C1 segment of cervical spinal cord (tissue), 14 donors: ENCODE measurements at regions not wholly inside any gene's neighbourhood (a gene's known extent, or its start where the extent isn't known, plus 50 kb on each side); places are given as distances from the start of the nearest gene placed in this dataset.

ENCODE experiments used
- DNase-seq, 14 donors: peaks; one replicate each; lab custom pipeline; 2025; lab: John Stamatoyannopoulos, UW

GRCh38 chr10:125457406-125457805, 225.6 kb downstream of the TEX36 start:
- no peak for DNase-seq

- no peak for DNase-seq
Measured at GRCh38 chr10:125455855-125456254, 227.1 kb downstream of the TEX36 start.

- no peak for DNase-seq
Measured at GRCh38 chr10:125455431-125455830, 227.5 kb downstream of the TEX36 start.

- no peak for DNase-seq
Measured at GRCh38 chr10:125451319-125451718, 231.6 kb downstream of the TEX36 start.

DNA sequence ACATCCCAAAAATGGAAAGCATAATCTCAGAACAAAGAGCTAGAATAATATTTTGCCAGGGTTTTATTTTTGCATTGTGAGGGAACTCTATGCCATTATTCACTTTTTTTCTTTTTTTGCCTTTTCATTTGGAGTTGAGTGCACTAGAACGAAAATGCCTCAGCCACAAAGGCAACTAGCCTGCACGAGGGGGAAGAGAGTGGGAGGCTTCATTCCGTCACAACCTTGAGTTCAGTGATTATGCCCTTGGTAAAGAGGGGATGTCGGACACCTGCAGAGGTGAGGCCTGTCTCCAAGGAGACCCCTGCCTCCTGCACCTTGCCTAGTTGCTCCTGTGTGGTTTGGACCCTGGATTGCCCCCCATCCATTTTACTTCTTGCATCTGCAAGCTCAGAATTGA, 232.7 kb downstream of the TEX36 start:
- DNase-seq = no peak

DNA sequence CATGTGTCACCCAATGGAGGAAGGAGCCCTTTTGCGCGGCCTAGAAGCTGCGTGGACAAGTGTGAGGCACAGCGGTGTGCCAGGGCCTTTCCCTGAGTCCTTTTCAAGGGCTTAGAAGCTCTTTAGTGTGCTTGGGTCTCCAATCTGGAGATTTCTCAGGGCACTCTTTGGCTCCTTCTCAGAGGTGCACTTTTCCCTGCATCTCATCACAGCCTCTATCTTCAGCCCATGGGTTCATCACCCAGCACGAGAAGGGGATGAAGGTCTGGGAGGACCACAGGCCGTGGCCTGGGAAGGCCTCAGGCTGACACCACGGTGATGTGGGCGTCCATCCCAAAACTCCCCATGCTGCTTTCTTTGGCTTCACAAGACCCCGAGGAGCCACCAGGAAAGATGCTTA, 233.4 kb downstream of the TEX36 start:
- DNase-seq = no peak

DNA sequence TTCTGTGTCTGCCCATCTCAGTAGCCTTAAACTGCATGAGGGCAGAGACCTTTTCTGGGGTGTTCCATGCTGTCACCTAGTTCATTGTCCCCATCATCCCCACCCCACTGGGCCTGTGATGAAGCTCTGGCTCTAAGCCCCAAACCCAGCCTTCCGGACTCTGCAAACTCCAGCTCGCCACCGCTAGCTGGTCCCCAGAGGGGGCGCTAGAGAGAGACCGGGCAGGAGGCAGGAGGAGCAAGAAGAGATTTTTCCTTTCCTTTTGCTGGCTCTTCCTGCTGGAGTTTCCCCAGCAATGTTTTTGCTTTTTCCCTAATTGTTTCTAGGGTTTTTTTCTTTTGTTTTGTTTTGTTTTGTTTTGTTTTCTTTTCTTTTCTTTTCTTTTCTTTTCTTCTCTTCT, 234.4 kb downstream of the TEX36 start:
- DNase-seq = no peak

DNA sequence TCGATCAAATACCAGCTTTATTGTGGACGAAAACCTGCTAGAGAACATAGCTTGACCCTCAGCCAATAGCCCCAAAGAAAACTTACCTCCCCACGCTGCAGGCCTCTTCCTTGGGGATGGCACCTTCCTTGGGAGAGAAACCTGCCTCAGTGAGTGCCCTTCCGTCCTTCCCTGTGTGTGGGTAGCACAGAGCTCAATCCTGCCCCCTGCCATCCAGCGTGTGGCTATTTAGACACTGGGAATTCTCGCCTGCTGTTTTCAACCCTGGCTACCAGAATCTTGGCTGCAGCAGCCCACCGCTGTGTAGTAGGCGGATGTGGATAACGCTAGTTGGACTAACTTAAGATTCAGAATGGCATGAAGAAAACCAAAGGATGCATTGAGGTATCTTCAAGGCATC, 238.2 kb downstream of the TEX36 start:
- no peak for DNase-seq

GRCh38 chr10:125442856-125443540, 240.0 kb downstream of the TEX36 start:
- DNase-seq = no peak

DNA sequence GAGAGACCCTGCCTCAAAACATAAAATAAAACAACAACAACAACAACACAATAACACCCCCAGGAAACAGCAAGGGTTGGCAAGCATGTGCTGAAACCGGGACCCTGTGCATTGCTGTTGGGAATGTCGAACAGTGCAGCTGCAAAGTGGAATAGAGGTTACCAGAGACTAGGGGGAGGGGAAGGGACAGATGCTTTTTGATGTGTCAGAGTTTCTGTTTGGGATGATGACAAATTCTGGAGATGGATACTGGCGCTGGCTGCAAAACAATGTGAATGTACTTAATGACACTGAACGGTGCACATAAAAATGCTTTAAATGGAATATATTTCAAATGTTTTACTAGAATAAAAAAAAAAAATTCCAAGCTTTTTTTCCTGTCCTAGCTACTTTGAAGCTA, 241.8 kb downstream of the TEX36 start:
- no peak for DNase-seq

DNA sequence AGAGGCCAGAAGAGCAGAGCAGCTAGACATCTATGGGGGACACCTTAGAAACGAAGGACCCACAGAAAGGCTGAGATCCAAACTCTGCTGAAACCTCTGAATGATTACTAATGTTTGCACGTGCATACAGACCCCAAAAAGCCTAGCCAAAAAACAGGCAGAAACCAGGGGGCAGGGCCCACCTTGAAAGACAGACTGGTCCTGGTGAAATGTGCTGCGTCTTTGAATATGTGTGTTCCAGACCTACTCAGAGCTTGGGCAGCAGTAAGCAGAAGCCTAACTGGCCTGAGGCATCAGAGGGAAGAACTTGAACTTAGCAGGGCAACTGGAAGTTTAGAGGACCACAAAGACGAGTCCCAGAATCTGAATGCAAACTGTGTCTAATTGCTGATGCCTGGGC, 251.8 kb downstream of the TEX36 start:
- DNase-seq = no peak

- DNase-seq = no peak
Measured at GRCh38 chr10:125428054-125428453, 254.9 kb downstream of the TEX36 start.

DNA sequence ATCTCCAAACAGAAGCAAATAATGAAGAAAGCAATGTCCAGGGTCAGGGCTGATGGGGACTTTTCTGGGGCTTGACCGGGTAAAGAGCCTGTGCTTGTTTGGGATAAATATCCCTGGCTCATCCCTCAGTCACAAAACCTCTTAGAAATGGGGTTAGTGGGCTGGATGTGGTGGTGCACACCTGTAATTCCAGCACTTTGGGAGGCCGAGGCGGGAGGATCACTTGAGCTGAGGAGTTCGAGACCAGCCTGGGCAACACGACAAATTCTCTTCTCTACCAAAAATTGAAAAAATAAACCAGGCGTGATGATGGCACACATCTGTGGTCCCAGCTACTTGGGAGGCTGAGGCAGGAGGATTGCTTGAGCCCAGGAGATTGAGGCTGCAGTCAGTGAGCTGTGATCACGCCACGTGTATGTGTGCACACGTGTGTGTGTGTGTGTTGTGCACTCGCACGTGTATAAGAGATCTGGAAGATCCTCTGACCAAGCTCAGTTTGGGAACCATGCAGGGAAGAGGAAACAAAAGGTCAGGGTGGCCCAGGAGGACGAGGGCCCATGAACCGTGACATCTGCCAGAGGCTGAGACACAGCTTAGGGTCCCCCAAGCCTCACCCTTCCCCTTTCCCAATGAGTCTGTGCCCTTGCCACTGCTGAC, 258.6 kb downstream of the TEX36 start:
- no peak for DNase-seq

DNA sequence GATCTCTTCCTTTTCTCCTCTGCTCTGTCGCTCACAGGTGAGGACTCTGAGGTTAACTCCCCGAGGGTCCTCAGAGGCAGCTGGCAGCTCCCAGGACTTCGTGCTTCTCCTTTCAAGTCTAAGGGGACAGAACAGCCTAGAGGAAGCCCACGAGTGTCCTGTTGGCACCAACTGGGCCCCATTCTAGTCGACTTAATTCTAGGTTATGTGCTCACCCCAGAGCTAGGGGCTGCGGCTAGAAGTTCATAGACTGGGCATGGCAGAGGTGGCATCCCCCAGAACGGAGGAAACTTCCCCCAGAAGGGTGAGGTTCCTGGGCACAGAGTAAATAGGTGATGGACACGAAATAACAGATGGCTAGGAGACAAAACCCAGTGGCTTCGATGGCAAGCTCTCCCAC, 259.4 kb downstream of the TEX36 start:
- DNase-seq = no peak

DNA sequence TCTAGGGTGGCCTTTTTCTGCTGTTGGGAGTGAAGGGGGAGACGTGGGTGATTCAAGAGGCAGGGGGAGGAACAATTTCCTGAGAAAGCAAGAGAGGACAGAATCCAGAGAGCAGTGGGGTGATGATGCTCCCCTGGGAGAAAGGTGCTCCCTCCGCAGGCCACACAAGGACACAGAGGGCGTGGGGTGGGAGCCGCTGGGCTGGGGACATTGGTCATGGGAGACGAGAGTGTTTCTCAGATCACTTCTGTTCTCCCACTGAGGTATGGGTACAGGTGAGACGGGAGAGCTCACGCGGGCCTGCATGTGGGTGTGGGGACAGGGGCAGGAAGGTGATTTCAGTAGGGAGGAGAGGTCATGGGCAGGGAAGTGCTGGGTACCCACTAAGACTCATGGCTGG, 259.5 kb upstream of the CTBP2 start:
- no peak for DNase-seq

GRCh38 chr10:125419146-125419545, 258.8 kb upstream of the CTBP2 start:
- no peak for DNase-seq

DNA sequence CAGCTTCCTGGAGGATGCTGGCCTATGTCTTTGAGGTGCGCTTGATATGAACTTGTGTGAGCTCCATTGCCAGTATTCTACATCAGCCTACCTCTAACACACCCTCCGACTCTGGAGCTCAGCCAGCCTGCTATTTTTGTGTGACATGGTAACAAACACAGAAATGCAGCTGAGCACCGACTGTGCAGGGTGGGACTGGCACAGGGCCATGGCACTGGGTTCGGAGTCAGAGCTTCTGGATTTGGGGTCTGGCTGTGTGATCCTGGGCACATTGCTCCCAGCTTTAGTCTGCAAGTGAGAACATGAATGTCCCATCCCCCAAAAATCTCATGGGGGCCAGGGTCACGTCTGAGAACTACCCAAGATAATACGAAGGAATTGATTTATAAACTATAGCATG, 257.2 kb upstream of the CTBP2 start:
- no peak for DNase-seq

DNA sequence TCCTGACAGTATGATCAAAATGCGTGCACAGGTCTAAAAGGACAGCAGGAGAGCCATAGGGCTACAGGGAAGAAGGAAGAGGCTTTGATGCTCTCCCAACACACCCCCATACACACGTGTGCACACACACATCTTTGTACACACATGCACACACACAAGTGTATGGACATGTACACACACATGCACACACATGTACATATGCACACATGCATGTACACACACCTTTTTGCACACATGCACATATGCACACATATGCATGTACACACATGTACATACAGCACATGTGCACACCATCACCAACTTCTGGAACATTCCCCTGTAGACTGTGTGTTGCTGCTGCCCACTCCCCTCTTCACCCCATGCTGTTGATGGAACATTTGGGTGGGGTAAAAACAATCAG, 255.6 kb upstream of the CTBP2 start:
- DNase-seq = no peak

DNA sequence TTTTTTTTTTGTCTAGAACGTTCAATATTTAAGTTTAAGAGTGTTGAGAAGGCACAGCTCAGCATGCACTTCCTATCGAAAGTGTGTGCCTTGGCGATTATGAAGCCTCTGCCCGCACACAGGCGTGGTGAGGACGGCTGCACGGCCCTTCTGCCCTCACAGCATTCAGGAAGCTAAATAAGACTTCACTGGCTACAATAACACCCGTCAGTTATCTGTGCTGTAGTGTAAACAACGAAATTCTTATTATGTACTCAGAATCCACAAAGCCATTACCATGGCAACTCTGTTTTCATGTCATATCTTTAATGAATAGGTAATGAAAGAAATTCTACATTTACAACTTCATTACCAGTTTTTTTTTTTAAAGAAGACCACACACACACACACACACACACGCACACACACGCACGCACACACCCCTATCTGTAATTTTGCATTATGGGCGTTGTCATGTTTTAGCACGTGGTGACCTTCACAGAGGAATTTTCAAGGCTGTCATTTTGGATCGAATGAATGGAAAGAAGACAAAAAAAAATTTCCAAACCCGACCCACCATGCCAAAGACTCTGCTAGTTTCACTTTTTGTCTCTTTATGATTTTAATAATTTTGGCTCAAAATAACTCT, 254.8 kb upstream of the CTBP2 start:
- no peak for DNase-seq

DNA sequence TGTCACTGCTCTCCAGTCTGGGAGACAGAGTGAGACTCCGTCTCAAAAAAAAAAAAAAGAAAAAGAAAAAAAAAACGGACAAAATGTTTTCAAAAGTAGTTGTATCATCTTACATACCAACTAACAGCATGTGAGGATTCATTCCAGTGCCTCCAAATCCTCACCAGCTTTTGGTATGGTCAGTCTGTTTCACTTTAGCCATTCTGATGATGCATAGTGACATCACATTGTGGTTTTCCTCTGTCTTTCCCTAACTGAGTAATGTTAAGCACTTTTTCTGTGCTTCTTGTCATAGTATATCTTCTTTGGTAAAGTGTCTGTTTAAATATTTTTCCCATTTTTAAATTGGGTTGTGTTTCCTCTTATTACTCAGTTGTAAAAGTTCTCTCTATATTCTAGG, 251.4 kb upstream of the CTBP2 start:
- no peak for DNase-seq

DNA sequence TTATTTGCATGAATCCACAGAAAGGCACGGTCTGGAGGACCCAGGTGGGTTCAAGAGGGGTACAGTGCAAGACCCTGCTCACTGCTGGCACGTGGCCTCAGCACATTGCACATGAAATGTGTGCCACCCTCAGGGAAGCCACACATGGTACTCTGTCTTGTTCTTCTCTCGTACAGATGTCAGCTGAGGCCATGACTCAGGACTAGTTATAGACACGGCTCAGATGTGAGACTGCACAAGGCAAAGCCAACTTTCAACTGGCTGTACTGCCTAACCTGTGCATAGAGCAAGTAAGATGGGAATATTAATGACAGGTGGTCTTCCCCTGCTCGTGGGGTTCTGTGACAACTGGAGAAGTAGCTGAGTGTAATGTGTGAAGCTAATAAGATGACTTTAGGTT, 249.4 kb upstream of the CTBP2 start:
- no peak for DNase-seq

- no peak for DNase-seq
Measured at GRCh38 chr10:125407557-125407956, 247.2 kb upstream of the CTBP2 start.

GRCh38 chr10:125407000-125407502, 246.7 kb upstream of the CTBP2 start:
- DNase-seq = no peak
